GM21529 (cell line): ENCODE measurements at regions not wholly inside any gene's neighbourhood (a gene's known extent, or its start where the extent isn't known, plus 50 kb on each side); places are given as distances from the start of the nearest gene placed in this dataset.
"Not testable (repeated sequence)": the region's sequence is repeated elsewhere in the genome, so short reads cannot be mapped to it uniquely, and the experiment has no call there.

Experiments
- ATAC-seq: cut with Tn5 transposase; IDR thresholded peaks from one replicate; pipeline ENCODE4 v1.9.1; 2021; ENCODE audit not compliant: unreplicated experiment

GRCh38 chr22:49340406-49340805 is 487.3 kb downstream of the BRD1 start:
- ATAC-seq: no peak

DNA sequence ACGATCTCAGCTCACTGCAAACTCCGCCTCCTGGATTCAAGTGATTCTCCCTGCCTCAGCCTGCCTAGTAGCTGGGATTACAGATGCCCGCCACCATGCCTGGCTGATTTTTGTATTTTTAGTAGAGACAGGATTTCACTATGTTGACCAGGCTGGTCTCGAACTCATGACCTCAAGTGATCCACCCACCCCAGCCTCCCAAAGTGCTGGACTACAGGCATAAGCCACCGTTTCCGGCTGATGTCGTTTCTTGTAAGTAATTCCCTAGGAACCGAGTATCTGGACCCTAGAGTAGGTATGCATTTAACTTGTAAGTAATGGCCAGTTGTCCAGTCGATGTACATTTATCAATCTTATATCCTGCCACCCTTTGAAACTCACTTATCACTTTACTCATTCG is 491.2 kb downstream of the BRD1 start:
- ATAC-seq: not testable (repeated sequence)

DNA sequence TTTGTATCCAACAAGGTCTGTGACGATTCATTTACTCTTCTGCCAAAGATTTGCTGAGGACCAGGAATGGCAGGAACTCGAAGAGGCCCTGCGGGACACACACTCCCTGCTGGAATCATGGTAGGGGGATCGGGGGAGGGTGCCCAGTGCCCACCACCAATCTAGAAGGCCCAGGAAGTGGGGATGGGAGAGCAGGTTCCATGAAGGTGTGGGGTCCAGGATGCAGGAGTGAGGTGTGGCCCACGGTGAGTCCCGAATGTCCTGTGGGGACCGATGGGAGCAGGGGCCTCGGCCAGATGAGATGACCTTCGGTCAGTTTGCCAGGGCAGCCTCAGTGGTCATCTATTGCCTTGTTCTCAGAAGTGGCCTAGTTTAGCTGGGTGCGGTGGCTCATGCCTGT is 492.7 kb downstream of the BRD1 start:
- ATAC-seq: no peak

GRCh38 chr22:49334449-49334789 is 493.3 kb downstream of the BRD1 start:
- ATAC-seq: no peak

DNA sequence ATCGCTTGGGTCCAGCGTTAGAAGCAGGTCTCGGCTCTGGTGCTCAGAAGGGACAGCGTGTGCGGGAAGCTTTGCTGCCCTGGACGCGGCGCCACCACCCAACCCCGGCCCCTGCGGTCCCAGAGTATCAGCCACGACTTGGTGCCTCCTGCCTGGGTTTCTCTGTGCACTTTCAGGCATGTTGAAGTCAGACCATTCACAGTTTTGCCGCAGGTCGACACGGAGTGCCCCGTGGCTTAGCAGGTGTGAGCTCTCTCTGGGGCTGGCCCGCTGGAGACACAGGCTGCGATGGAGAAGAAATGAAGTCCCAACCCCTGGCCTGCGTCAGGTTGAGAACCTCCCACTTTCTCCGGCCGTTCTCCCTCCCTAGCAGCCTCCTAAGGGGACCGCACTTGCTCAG is 494.5 kb downstream of the BRD1 start:
- ATAC-seq: no peak

DNA sequence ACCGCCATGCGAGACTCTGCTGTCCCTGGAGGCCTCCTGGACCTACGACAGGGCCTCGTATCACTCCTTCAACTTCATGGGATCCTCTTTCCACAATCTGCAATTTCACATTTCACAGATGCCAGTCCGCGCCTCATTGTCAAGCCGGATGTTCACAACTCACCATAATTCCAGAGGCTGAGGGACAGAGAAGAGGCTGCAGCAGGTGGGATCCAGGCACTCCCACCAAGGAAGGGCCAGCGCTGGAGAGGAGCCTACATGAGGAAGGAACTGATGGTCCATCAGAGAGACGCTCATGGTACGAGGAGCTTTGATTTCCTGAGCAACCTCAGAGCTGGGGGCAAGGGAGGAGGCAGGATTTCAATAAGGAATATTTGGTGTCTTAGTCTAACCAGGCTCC is 495.0 kb downstream of the BRD1 start:
- no peak for ATAC-seq

- ATAC-seq: no peak
Measured at GRCh38 chr22:49331878-49332277, 495.8 kb downstream of the BRD1 start.

- no peak for ATAC-seq
Measured at GRCh38 chr22:49331223-49331815, 496.4 kb downstream of the BRD1 start.

DNA sequence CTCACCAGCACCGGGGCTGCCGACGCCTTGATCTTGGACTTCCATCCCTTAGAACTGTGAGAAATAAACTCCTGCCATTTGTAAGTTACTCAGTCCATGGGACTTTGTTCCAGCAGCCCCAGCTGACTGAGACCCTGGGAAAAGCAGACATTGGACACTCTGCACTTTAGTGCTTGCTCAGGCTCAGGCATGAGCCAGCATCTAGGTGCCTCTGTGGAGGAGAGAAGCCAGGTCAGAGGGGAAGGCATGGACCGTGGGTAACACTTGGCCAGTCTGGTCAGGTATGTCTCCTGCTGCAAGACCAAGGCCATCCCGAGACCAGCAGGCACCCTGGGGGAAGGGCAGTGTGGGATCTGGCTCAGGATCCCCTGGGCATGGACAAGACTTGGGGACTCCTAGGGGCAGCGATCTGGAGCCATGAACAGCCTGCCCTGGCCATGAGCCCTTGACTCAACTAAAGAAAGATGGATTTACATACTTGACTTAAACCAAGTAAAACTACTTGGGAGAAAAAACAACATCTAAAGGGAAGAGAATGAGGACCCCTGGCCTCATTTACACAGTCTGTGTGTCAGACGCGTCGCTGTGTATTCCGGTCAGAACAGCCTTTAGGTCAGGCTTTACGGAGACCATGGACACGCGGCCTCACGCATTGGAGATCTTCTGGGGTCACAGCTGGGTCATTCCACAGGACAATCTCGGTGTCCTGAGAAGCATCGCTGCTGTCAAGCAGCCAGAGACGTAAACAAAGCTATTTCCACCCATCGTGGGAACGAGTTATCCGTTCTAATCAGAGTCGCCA is 497.1 kb downstream of the BRD1 start:
- ATAC-seq: no peak

- ATAC-seq: no peak
Measured at GRCh38 chr22:49329636-49330035, 498.0 kb downstream of the BRD1 start.

- no peak for ATAC-seq
Measured at GRCh38 chr22:49328630-49329405, 498.9 kb downstream of the BRD1 start.

- no peak for ATAC-seq
Measured at GRCh38 chr22:49328118-49328475, 499.6 kb downstream of the BRD1 start.

GRCh38 chr22:49327411-49328117 is 500.1 kb downstream of the BRD1 start:
- ATAC-seq: no peak

DNA sequence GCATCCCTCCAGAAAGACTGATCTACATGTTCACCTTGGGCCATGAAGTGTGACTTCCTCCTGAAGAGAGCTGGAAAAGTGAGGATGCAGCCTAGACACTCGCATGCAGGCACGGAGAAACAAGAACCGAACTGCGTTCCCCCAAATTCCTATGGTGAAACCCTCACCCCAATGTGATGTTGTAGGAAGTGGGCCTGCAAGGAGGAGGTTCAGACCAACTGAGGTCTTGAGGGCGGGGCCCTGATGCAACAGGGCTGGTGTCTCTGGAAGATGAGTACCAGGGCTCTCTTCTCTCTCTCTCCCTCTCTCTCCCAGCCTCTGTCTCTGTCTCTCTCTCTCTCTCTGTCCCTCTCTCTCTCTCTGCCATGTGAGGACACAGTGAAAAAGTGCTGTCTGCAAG is 501.1 kb downstream of the BRD1 start:
- ATAC-seq: no peak

GRCh38 chr22:49325531-49326395 is 501.9 kb downstream of the BRD1 start:
- ATAC-seq: no peak

- no peak for ATAC-seq
Measured at GRCh38 chr22:49324527-49325491, 502.9 kb downstream of the BRD1 start.

GRCh38 chr22:49323751-49324415 is 503.8 kb downstream of the BRD1 start:
- ATAC-seq: no peak

DNA sequence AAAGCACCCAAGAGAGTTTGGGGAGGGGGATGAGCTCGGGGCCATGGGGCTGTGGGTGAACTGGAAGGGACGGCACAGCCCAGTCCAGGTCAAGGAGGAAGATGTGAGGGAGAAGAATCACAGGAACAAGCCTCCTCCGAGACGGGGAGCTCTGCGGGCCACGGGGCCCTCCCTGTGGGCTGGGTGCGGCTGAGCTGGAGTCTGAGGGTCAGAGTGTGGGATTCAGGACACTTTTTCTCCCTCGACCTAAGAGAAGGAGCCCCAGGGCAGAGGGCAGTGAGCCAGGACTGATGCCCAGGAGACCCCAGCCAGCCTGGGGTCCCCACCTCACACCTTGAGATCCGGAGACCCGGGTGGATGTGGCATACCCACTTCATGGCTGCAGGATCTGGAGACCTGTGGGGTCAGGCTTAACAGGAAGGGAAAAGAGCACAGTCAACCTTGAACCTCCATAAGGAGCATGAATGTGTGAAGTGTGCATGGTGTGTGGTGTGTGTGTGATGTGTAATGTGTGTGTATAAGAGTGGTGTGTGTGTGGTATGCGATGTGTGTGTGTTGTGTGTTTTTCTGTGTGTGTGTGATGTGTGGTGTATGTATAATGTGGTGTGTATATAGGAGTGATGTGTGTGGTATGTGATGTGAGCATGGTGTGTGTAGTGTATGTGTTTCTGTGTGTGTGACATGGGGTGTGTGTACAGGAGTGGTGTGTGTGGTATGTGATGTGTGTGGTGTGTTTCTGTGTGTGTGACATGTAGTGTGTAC is 504.6 kb downstream of the BRD1 start:
- ATAC-seq: no peak
